ENCODE measurements at regions not wholly inside any gene's neighbourhood (a gene's known extent, or its start where the extent isn't known, plus 50 kb on each side); places are given as distances from the start of the nearest gene placed in this dataset.

DNA sequence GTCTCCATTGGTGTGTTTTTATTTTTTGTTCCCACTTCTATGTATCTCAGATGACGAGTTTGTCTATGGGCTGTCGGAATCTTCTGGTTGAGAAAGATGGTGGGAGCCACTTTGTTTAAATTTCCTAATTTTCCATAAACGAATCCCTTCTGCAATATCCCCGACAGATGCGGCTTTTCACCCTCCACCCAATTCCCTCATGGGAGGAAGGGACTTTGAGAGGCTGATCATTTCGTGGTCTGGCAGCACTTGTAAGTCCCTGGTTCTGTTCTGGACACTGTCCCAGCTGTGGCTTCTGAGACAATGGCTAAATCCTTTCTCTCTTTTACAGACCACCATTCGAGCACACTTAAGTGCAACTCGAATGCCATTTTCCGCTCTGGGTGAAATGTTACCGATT is 72.2 kb upstream of the PUDP start:
- DNase-seq, result no peak

- no peak for DNase-seq
Measured at GRCh38 chrX:7219153-7219705, 71.3 kb upstream of the PUDP start.

- DNase-seq, result no peak
Measured at GRCh38 chrX:7218321-7219152, 70.6 kb upstream of the PUDP start.

DNA sequence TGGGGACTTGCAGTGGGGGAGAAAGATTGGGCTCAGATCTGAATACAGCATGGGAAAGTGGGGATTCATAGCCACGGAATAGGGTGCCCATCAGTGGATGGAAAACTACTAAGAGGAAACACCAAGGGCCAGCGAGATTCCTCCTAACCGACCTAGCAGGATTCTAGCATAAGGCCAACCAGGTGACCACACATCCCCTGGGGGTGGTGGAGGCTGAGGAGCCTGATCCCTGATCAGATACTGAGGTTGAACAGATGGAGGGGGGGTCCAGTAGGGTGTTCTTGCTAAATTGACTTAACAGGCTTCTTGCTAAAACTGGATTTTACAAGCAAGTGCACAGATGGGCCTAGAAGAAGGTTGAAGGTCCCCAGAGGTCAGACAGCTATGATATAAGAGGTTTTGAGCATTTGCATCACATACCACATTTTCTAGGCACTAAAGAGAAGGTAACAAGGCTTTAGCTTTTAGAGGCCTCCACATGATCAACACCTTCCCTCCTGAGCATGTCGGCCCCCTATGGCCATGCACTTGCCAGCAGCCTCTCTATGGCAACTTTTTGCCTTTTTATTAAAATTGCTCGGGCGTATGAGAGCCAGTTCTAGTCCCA is 69.1 kb upstream of the PUDP start:
- no peak for DNase-seq

DNA sequence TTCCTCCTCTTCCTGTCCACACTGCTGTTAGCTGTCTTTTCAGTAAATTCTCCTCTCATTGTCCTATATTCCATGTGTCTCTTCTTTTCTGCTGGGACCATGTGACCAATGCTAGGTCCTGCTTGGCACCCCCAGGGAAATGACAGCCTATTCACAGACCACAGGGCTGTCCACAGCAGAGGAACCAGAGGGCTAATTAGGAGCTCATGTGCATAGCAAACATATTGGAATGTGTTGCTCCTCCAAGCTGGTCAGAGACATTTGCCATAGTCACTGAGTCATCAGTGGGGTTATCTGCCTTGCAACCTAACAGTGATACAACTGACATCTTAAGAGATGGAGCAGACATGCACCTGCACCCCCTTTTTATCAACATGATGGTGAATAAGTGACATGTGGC is 67.9 kb upstream of the PUDP start:
- no peak for DNase-seq

GRCh38 chrX:7214251-7214650 is 66.3 kb upstream of the PUDP start:
- DNase-seq, result no peak

GRCh38 chrX:7205037-7205577 is 57.2 kb upstream of the PUDP start:
- DNase-seq, result no peak

- no peak for DNase-seq
Measured at GRCh38 chrX:7204619-7205018, 56.7 kb upstream of the PUDP start.

DNA sequence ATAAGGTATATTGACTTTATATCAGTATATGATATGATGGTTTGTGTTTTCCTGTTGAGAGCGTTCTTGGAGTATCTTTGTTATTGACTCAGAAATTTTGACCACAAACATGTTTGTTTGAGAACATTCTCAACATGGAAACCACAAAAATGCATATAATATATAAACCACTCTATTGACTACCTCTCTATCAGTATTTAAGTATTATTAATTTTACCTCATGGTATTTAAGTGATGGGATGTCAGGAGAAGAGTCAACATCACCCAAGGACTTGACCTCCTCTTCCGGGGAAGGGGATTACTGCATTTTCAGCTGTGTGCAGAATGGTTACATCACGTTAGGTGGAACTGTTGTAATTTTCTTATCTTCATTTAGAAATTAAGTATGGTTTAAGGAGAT is 54.3 kb upstream of the PUDP start:
- DNase-seq, result no peak

DNA sequence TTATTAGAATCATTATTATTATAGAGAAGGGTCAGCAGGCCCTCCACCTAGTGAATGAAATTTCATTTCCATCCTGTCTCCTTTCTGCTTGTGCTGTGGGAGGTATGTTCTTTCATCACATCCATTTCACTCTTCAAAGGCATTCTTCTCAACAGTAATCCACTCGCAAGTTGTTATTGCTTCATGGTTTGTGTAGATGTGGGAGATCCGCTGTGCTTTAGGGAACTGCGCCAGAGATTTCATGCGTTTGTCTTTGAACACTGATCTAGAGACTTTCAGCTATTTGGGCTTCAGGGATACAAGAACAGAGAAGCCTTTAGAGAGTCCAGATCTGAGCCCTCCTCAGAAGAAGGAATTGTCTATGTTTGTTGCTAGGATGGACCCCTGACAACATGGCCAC is 53.5 kb upstream of the PUDP start:
- no peak for DNase-seq

DNA sequence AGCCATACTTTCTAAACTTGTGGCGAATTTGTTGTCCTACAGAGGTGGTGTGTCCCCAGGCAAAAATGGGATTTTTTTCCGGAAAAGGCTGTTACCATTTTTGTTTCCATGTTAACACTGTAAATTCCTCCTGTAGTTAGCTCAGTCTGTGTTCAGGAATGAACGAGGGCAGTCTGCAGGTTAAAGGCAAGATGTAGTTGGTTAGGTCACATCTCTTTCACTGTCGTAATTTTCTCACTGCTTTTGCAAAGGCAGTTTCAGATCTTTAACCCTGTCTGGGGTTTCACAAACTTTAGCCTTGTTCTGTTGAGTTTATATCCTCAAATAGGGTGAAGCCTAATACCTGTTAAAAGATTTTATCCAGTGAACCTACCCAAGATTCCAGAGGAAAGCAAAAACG is 50.5 kb upstream of the PUDP start:
- DNase-seq, result no peak

All from muscle of back (tissue), 3 donors.